LNCAP (cell line): ENCODE measurements at regions not wholly inside any gene's neighbourhood (a gene's known extent, or its start where the extent isn't known, plus 50 kb on each side); places are given as distances from the start of the nearest gene placed in this dataset.

Source experiments
- TF ChIP-seq, protein P1 (sequence below): fragments of 450-650 bp; IDR thresholded peaks from 2 replicates; pipeline ENCODE4 v1.5.1; 2017; ENCODE audit warnings: mild to moderate bottlenecking

DNA sequence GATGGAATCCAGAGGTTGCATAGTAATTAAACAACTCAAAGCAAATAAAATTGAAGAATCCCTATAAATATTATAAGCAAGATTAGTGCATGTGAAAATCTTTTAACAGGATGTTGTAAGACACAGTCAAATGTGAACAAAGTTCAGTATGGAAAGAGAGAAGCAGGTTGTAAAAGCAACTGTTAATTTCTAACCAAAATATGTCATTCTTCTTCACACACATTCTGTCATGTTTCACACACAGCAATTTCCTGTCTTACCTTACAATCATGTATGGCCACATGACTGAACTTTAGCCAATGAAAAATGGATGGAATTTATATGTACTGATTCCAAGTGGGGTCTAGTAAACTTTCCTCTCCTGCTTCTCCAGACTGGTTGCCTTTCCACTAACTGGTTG lies 527.7 kb upstream of the TMPRSS15 start:
- TF ChIP-seq, protein P1, sequence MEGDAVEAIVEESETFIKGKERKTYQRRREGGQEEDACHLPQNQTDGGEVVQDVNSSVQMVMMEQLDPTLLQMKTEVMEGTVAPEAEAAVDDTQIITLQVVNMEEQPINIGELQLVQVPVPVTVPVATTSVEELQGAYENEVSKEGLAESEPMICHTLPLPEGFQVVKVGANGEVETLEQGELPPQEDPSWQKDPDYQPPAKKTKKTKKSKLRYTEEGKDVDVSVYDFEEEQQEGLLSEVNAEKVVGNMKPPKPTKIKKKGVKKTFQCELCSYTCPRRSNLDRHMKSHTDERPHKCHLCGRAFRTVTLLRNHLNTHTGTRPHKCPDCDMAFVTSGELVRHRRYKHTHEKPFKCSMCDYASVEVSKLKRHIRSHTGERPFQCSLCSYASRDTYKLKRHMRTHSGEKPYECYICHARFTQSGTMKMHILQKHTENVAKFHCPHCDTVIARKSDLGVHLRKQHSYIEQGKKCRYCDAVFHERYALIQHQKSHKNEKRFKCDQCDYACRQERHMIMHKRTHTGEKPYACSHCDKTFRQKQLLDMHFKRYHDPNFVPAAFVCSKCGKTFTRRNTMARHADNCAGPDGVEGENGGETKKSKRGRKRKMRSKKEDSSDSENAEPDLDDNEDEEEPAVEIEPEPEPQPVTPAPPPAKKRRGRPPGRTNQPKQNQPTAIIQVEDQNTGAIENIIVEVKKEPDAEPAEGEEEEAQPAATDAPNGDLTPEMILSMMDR: no peak

DNA sequence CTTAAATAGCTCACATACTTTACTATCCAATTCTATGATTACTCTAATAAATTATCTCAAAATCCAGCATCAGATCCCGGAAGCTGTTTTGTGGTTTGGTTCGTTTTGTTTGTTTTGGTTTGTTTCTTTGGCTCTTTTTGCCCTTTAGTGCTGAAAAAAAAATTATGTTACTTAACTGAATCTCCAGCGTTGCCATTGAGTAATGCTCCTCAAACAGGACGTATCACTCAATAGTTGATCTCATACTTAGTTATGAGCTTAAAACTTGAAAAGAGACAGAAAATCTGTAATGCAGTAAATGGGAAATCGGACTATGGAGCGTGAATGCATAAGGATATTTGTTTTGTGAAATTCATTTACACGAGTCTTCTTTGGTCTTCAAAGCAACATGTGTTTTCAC lies 533.8 kb upstream of the TMPRSS15 start:
- TF ChIP-seq, protein P1: no peak

DNA sequence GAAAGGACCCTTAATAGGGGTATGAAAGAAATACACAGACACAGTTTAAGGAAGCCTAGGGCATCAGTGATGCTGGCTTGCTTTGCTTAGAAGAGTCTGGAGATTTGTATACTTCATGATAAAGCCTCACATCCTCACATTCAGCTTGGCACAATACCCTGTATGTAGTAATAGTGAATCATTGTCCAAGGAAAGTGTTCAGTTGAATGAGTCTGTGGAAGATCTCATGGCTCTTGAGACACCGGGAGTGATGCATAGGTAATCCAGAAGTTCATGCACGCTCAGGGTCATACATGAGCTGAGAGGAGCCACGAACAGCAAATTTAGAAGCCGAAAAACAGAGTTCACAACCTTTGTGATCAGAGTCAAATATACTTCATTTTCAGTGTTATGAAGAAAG lies 537.2 kb upstream of the TMPRSS15 start:
- TF ChIP-seq, protein P1: no peak

DNA sequence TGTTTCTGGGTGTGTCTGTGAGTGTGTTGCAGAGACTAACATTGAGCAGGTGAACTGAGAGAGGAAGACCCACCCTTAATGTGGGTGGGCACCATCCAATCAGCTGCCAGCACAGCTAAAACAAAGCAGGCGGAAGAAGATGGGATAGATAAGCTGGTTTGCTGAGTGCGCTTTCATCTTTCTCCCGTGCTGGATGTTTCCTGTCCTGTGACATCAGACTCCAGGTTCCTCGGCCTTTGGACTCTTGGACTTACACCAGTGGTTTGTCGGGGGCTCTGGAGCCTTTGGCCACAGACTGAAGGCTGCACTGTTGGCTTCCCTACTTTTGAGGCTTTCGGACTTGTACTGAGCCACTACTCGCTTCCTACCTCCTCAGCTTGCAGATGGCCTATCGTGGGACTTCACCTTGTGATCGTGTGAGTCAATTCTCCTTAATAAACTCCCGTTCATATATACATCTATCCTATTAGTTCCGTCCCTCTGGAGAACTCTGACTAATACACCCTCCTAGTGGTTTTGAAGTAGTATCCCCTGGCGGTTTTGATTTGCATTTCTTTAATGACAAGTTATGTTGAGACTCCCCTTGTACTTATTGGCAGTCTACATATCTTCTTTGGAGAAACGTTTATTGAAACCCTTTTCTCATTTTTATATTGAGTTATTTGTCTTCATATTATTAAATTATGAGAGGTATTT lies 546.6 kb upstream of the TMPRSS15 start:
- TF ChIP-seq, protein P1: no peak

DNA sequence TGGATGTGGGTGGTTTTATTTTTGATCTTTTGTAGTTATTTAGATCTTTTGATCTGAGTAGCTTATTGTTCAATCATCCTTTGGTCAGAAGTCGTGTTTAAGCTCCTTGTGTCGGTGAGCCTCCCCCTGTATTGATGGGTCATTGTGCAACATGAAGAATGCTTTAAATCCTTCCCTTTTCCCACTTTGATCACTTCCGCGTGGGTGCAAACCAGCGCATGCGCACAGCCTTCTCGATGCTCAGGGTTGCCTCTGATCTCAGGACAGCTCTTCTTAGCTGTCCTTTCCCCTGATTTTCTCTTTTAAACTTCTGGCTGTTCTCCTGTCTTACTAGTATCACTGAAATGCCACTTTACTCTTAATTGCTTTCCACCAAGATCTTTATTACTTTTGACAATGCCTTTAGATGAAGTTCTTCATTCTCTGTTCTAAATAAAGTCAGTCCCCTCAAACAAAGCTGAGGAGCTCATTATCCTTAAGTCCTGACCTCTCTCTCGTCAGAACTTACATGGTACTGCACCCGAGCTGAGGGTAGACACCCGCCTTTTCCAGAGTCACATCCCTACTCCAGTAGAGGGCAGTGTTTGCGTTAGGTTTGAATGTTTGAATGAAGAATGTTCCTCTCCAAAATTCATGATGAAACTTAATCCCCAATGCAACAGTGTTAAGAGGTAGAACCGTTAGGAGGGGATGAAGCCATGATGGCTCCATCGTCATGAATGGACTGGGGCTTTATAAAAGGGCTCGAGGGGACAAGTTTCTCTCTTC lies 547.9 kb upstream of the TMPRSS15 start:
- TF ChIP-seq, protein P1: peak; percentile 65

DNA sequence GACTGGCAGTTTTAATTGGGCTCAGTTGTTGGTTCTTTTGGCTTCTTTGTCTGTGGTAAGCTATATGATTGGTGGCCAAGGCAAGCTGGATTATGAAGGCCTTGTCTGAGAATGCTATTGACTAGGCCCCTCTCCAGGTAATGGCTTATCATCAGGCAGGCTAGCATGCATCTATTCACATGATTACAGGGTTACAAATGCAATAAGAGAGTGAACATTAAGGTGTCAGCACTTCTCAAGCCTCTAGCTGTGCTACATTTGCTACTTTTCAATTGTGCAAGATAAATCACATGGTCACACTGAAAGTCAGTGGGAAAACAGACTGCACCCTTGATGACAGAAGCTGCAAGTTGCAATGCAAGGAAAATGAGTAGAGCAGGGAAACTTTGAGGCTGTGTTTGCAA lies 550.9 kb upstream of the TMPRSS15 start:
- TF ChIP-seq, protein P1: no peak

DNA sequence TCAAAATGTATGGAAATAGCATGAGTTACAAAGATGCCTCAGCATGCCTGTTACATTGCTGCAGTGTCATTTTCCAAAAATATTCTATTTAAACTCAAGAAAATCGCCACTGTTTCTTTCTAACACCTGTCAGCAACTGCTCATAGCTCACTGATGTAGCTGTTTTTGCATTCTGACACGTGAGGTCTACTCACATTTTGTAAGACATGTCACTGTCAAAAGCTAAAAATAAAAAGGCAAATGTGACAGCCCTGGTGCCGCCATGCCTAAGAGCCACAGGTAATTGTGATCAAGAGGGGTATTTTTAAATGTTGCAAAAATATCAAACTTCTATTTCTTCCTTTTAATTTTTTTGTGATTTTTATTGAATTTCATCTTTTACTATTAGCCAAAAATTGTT lies 556.2 kb upstream of the TMPRSS15 start:
- TF ChIP-seq, protein P1: no peak
